PC-3 (cell line): ENCODE measurements at regions not wholly inside any gene's neighbourhood (a gene's known extent, or its start where the extent isn't known, plus 50 kb on each side); places are given as distances from the start of the nearest gene placed in this dataset.

Experiments used
- CTCF ChIP-seq: fragments of 300-600 bp; sonication (generic); conservative IDR thresholded peaks from 2 replicates; pipeline ENCODE4 v1.5.1; 2017; ENCODE audit warnings: antibody characterized with exemption, low read depth, mild to moderate bottlenecking, low read length
- EZH2 ChIP-seq: fragments of 300-600 bp; sonication (generic); IDR thresholded peaks from one replicate; pipeline ENCODE4 v1.6.1; 2017; ENCODE audit warnings: antibody characterized with exemption, mild to moderate bottlenecking, low read length; ENCODE audit not compliant: unreplicated experiment
- EZH2phosphoT487 ChIP-seq: fragments of 300-600 bp; sonication (generic); IDR thresholded peaks from 2 replicates; pipeline ENCODE4 v1.6.1; 2018; ENCODE audit warnings: mild to moderate bottlenecking, antibody characterized with exemption, low read length, borderline replicate concordance

- TF ChIP-seq EZH2phosphoT487 (no peak), CTCF (no peak), EZH2 (no peak)
These were observed 184.8 kb downstream of the LNPK start for GRCh38 chr2:175817221-175817620.
